Suprapubic skin (tissue), 4 donors: ENCODE measurements at regions not wholly inside any gene's neighbourhood (a gene's known extent, or its start where the extent isn't known, plus 50 kb on each side); places are given as distances from the start of the nearest gene placed in this dataset.
A peak's percentile ranks its signal among the peaks of the same experiment; 100 is the strongest.

ENCODE experiments used
- DNase-seq, 2 donors: peaks; one replicate each; pipeline ENCODE4 v3.0.0-alpha.2; 2019; ENCODE audit warnings: low spot score in 2 of 2
- H3K27ac ChIP-seq: fragments of 200-600 bp; sonication (generic); one replicate; pipeline ENCODE4 v1.5.1; 2019
- H3K27me3 ChIP-seq: fragments of 200-600 bp; sonication (generic); one replicate; pipeline ENCODE4 v1.5.1; 2019
- H3K36me3 ChIP-seq: fragments of 200-600 bp; sonication (generic); one replicate; pipeline ENCODE4 v1.5.1; 2019
- H3K4me1 ChIP-seq: fragments of 200-600 bp; sonication (generic); one replicate; pipeline ENCODE4 v1.5.1; 2019
- H3K4me3 ChIP-seq: fragments of 200-600 bp; sonication (generic); one replicate; pipeline ENCODE4 v1.5.1; 2019; ENCODE audit warnings: mild to moderate bottlenecking
- H3K9me3 ChIP-seq: fragments of 200-600 bp; sonication (generic); one replicate; pipeline ENCODE4 v1.5.1; 2019
- CTCF ChIP-seq, 2 donors: fragments of 200-600 bp in 1 of 2; fragments of 450-650 bp in 1 of 2; sonication (generic) in 1 of 2; IDR thresholded peaks; one replicate each; pipeline ENCODE4 v1.5.1; 2016 to 2019; ENCODE audit warnings: antibody characterized with exemption in 2 of 2, mild to moderate bottlenecking in 1 of 2, moderate library complexity in 1 of 2
- EP300 ChIP-seq: sonication (generic); formaldehyde crosslinking; IDR thresholded peaks from one replicate; pipeline ENCODE4 v1.6.1; 2017; ENCODE audit warnings: antibody characterized with exemption
- POLR2A ChIP-seq, 2 donors: fragments of 450-650 bp; IDR thresholded peaks; one replicate each; pipeline ENCODE4 v1.6.1; 2017; ENCODE audit warnings: antibody characterized with exemption in 2 of 2, mild to moderate bottlenecking in 2 of 2, moderate library complexity in 2 of 2
- POLR2AphosphoS5 ChIP-seq, 3 donors: sonication (generic); formaldehyde crosslinking; IDR thresholded peaks; one replicate each; pipeline ENCODE4 v1.6.1; 2017; ENCODE audit warnings: antibody characterized with exemption in 3 of 3
- WGBS: methylation state at CpG from one replicate; pipeline ENCODE4 v1.1.5; 2018; 5-methylcytosine and 5-hydroxymethylcytosine counted together

- H3K4me1 ChIP-seq, result peaks cover 59% of the 10 kb centered on the region
These were observed 66.8 kb upstream of the CD93 start for GRCh38 chr20:23152902-23153301.

GRCh38 chr20:23152308-23152892, 66.3 kb upstream of the CD93 start:
- no peaks in the 10 kb centered on the region for H3K36me3 ChIP-seq
- peak overlapping the region; percentile 21 for H3K27ac ChIP-seq
- H3K4me3 ChIP-seq, result no peak overlapping the region
- TF ChIP-seq POLR2A (IDR thresholded peaks at IDR 0.05) (no peak), POLR2AphosphoS5 (IDR thresholded peaks at IDR 0.05) (peak in 1 of 3 donors; percentile 39), EP300 (peak; percentile 44)
- H3K9me3 ChIP-seq, result no peaks in the 10 kb centered on the region
- H3K27me3 ChIP-seq, result no peaks in the 10 kb centered on the region
- H3K4me1 ChIP-seq, result peaks cover 61% of the 10 kb centered on the region
- WGBS, result 40% methylated on average over 9 of the region's 9 CpGs
- DNase-seq, result peak in 1 of 2 donors; percentile 84

More at GRCh38 chr20:23152902-23153301, 66.8 kb upstream of the CD93 start:
- WGBS, result 86% methylated on average over 3 of the region's 3 CpGs
- H3K36me3 ChIP-seq, result no peaks in the 10 kb centered on the region
- DNase-seq, result no peak
- no peak overlapping the region for H3K27ac ChIP-seq
- TF ChIP-seq CTCF (IDR thresholded peaks at IDR 0.05), result no peak
- no peaks in the 10 kb centered on the region for H3K27me3 ChIP-seq
- no peaks in the 10 kb centered on the region for H3K9me3 ChIP-seq
- H3K4me3 ChIP-seq, result no peak overlapping the region

DNA sequence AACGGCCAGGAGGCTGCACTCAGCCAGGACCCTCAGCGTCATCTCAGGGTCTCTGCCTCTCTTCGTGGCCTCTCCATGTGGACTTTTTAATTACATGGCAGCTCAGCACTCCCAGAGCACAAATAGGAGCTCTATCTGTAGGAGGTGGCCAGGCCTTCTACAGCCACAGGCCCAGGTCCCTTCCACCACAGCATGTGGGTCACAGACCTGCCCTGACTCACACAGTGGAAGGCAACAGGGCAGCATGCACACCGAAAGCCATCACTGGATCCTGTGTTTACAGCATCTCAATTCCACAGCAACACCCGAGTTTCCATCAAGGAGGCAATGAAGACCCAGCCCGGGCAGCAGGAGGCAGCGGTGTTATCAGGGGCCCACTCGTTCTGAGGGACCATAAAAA, 65.8 kb upstream of the CD93 start:
- 94% methylated on average over 8 of the region's 8 CpGs for WGBS
- Histone ChIP-seq H3K4me1 (peaks cover 63% of the 10 kb centered on the region), H3K9me3 (no peaks in the 10 kb centered on the region), H3K4me3 (no peak overlapping the region), H3K36me3 (no peaks in the 10 kb centered on the region), H3K27ac (peak overlapping the region; percentile 21), H3K27me3 (no peaks in the 10 kb centered on the region)
- no peak for DNase-seq
- no peak for TF ChIP-seq EP300
- no peak for TF ChIP-seq POLR2A (IDR thresholded peaks at IDR 0.05)
- no peak for TF ChIP-seq CTCF (IDR thresholded peaks at IDR 0.05)
- TF ChIP-seq POLR2AphosphoS5 (IDR thresholded peaks at IDR 0.05), result no peak

GRCh38 chr20:23151008-23151703, 65.0 kb upstream of the CD93 start:
- WGBS, result 86% methylated on average over 5 of the region's 8 CpGs
- no peaks in the 10 kb centered on the region for H3K9me3 ChIP-seq
- no peaks in the 10 kb centered on the region for H3K27me3 ChIP-seq
- TF ChIP-seq POLR2AphosphoS5 (IDR thresholded peaks at IDR 0.05) (no peak), CTCF (IDR thresholded peaks at IDR 0.05) (no peak), POLR2A (IDR thresholded peaks at IDR 0.05) (no peak)
- H3K36me3 ChIP-seq, result no peaks in the 10 kb centered on the region
- H3K4me3 ChIP-seq, result no peak overlapping the region
- DNase-seq, result peak in 1 of 2 donors; percentile 72
- H3K27ac ChIP-seq, result no peak overlapping the region
- H3K4me1 ChIP-seq, result peaks cover 63% of the 10 kb centered on the region

- no peak overlapping the region for H3K4me3 ChIP-seq
- no peaks in the 10 kb centered on the region for H3K27me3 ChIP-seq
- no peaks in the 10 kb centered on the region for H3K36me3 ChIP-seq
- no peak overlapping the region for H3K27ac ChIP-seq
- 53% methylated on average over 7 of the region's 8 CpGs for WGBS
- TF ChIP-seq EP300, result no peak
- no peak for TF ChIP-seq CTCF (IDR thresholded peaks at IDR 0.05)
- TF ChIP-seq POLR2AphosphoS5 (IDR thresholded peaks at IDR 0.05), result no peak
- no peak for TF ChIP-seq POLR2A (IDR thresholded peaks at IDR 0.05)
- H3K4me1 ChIP-seq, result peaks cover 66% of the 10 kb centered on the region
- no peak for DNase-seq
- no peaks in the 10 kb centered on the region for H3K9me3 ChIP-seq
These were observed 64.3 kb upstream of the CD93 start for GRCh38 chr20:23150304-23151007.
